ENCODE measurements at regions not wholly inside any gene's neighbourhood (a gene's known extent, or its start where the extent isn't known, plus 50 kb on each side); places are given as distances from the start of the nearest gene placed in this dataset.

DNA sequence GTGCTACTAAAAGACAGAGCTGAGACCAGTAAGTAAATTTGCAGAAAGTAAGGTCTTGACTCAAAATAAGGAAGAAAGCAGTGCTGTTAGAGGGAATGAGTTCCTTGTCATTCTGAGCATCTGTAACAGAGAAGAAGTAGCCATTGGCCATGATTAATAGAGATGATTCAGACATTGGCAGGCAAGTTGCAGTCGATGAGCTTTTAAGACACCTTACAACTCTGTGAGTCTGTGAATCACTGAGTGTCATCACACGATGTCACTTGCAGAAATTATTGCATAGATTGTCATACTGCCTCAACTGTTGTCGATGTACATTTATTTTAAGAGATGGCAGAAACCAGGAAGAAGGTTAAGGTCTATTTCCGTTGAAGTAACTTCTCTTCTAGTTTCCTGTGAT lies 201.1 kb upstream of the CDH13 start:
- no peak for TF ChIP-seq ARNTL (CRISPR knock-in tag; IDR thresholded peaks at IDR 0.05; ENCODE audit: borderline replicate concordance, low read depth)
- no peak for TF ChIP-seq RARB (CRISPR knock-in tag; IDR thresholded peaks at IDR 0.05)
- no peak for TF ChIP-seq GLIS3 (CRISPR knock-in tag; IDR thresholded peaks at IDR 0.05)
- TF ChIP-seq, protein P1, sequence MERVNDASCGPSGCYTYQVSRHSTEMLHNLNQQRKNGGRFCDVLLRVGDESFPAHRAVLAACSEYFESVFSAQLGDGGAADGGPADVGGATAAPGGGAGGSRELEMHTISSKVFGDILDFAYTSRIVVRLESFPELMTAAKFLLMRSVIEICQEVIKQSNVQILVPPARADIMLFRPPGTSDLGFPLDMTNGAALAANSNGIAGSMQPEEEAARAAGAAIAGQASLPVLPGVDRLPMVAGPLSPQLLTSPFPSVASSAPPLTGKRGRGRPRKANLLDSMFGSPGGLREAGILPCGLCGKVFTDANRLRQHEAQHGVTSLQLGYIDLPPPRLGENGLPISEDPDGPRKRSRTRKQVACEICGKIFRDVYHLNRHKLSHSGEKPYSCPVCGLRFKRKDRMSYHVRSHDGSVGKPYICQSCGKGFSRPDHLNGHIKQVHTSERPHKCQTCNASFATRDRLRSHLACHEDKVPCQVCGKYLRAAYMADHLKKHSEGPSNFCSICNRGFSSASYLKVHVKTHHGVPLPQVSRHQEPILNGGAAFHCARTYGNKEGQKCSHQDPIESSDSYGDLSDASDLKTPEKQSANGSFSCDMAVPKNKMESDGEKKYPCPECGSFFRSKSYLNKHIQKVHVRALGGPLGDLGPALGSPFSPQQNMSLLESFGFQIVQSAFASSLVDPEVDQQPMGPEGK (CRISPR knock-in tag; IDR thresholded peaks at IDR 0.05; ENCODE audit: borderline replicate concordance): no peak
- no peak for TF ChIP-seq PPARA (CRISPR knock-in tag; IDR thresholded peaks at IDR 0.05; ENCODE audit: borderline replicate concordance)
- TF ChIP-seq, protein P2, sequence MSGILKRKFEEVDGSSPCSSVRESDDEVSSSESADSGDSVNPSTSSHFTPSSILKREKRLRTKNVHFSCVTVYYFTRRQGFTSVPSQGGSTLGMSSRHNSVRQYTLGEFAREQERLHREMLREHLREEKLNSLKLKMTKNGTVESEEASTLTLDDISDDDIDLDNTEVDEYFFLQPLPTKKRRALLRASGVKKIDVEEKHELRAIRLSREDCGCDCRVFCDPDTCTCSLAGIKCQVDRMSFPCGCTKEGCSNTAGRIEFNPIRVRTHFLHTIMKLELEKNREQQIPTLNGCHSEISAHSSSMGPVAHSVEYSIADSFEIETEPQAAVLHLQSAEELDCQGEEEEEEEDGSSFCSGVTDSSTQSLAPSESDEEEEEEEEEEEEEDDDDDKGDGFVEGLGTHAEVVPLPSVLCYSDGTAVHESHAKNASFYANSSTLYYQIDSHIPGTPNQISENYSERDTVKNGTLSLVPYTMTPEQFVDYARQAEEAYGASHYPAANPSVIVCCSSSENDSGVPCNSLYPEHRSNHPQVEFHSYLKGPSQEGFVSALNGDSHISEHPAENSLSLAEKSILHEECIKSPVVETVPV (CRISPR knock-in tag; IDR thresholded peaks at IDR 0.05): no peak
- TF ChIP-seq OSR1 (CRISPR knock-in tag; IDR thresholded peaks at IDR 0.05): no peak
- TF ChIP-seq, protein P3, sequence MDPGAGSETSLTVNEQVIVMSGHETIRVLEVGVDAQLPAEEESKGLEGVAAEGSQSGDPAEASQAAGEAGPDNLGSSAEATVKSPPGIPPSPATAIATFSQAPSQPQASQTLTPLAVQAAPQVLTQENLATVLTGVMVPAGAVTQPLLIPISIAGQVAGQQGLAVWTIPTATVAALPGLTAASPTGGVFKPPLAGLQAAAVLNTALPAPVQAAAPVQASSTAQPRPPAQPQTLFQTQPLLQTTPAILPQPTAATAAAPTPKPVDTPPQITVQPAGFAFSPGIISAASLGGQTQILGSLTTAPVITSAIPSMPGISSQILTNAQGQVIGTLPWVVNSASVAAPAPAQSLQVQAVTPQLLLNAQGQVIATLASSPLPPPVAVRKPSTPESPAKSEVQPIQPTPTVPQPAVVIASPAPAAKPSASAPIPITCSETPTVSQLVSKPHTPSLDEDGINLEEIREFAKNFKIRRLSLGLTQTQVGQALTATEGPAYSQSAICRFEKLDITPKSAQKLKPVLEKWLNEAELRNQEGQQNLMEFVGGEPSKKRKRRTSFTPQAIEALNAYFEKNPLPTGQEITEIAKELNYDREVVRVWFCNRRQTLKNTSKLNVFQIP (CRISPR knock-in tag; IDR thresholded peaks at IDR 0.05; ENCODE audit: borderline replicate concordance, low read depth): no peak
- TF ChIP-seq BACH2 (CRISPR knock-in tag; IDR thresholded peaks at IDR 0.05; ENCODE audit: borderline replicate concordance): no peak
- no peak for TF ChIP-seq TCF4 (CRISPR knock-in tag; IDR thresholded peaks at IDR 0.05; ENCODE audit: borderline replicate concordance)
- no peak for TF ChIP-seq TOX (CRISPR knock-in tag; IDR thresholded peaks at IDR 0.05; ENCODE audit: borderline replicate concordance)

Measured in SK-N-SH treated with all-trans-retinoic acid at 6 μM for 48 hours (cell line).